Colonic mucosa (tissue), 4 donors: ENCODE measurements at regions not wholly inside any gene's neighbourhood (a gene's known extent, or its start where the extent isn't known, plus 50 kb on each side); places are given as distances from the start of the nearest gene placed in this dataset.
A peak's percentile ranks its signal among the peaks of the same experiment; 100 is the strongest.

Experiments
- DNase-seq: peaks from one replicate; pipeline ENCODE4 v3.0.0-alpha.2; 2020
- H3K27ac ChIP-seq: fragments of 200-600 bp; one replicate; pipeline ENCODE4 v1.8.0; 2021
- H3K27me3 ChIP-seq: fragments of 200-600 bp; one replicate; pipeline ENCODE4 v1.8.0; 2021
- H3K36me3 ChIP-seq: fragments of 200-600 bp; one replicate; pipeline ENCODE4 v1.8.0; 2021
- H3K4me1 ChIP-seq: fragments of 200-600 bp; one replicate; pipeline ENCODE4 v1.8.0; 2021; ENCODE audit warnings: mild to moderate bottlenecking
- H3K4me3 ChIP-seq: fragments of 200-600 bp; one replicate; pipeline ENCODE4 v1.8.0; 2021
- H3K9ac ChIP-seq, 2 donors: one replicate each; pipeline ENCODE4 v1.7.0; 2013; ENCODE audit warnings: control low read depth in 2 of 2, low read depth in 2 of 2, low read length in 2 of 2
- H3K9me3 ChIP-seq: fragments of 200-600 bp; one replicate; pipeline ENCODE4 v1.8.0; 2021
- CTCF ChIP-seq: fragments of 200-600 bp; IDR thresholded peaks from one replicate; pipeline ENCODE4 v1.8.0; 2022; ENCODE audit warnings: antibody characterized with exemption, mild to moderate bottlenecking
- intact Hi-C: fragments of 100-400 bp; cut with DNase I; formaldehyde crosslinking; loops from one replicate; pipeline ENCODE4 v1.14.1; 2022
- donor health status: healthy.
- donor health status: DM: no; HTN: no; CAD: no.
- donor health status: DM: no; HTN: no; CAD: no.

- Histone ChIP-seq H3K9me3 (no peaks in the 10 kb centered on the region), H3K4me1 (no peaks in the 10 kb centered on the region), H3K36me3 (no peaks in the 10 kb centered on the region), H3K4me3 (no peak overlapping the region), H3K27me3 (no peaks in the 10 kb centered on the region), H3K27ac (no peak overlapping the region), H3K9ac (no peak overlapping the region)
- intact Hi-C loops: no loop called here
- no peak for TF ChIP-seq CTCF
- no peak for DNase-seq
Observed at GRCh38 chrX:39145859-39146258, 344.6 kb downstream of the MID1IP1 start.

GRCh38 chrX:39149761-39150160, 348.5 kb downstream of the MID1IP1 start:
- intact Hi-C loops: loop anchor here (5.0 kb wide), 1 partner anchor 382 kb away; no protein-coding TSS in a partner anchor
- DNase-seq: peak; percentile 76
- TF ChIP-seq CTCF: peak; percentile 76

GRCh38 chrX:39150220-39150619, 349.0 kb downstream of the MID1IP1 start:
- Histone ChIP-seq H3K27me3 (no peaks in the 10 kb centered on the region), H3K9me3 (no peaks in the 10 kb centered on the region), H3K4me1 (no peaks in the 10 kb centered on the region), H3K36me3 (no peaks in the 10 kb centered on the region), H3K27ac (no peak overlapping the region), H3K4me3 (no peak overlapping the region), H3K9ac (no peak overlapping the region)
- intact Hi-C loops: loop anchor here (5.0 kb wide), 1 partner anchor 383 kb away; no protein-coding TSS in a partner anchor
- TF ChIP-seq CTCF: no peak
- DNase-seq: no peak

More at GRCh38 chrX:39149761-39150160, 348.5 kb downstream of the MID1IP1 start:
- Histone ChIP-seq H3K4me3 (no peak overlapping the region), H3K27me3 (no peaks in the 10 kb centered on the region), H3K9me3 (no peaks in the 10 kb centered on the region), H3K9ac (no peak overlapping the region), H3K27ac (no peak overlapping the region), H3K36me3 (no peaks in the 10 kb centered on the region), H3K4me1 (no peaks in the 10 kb centered on the region)

DNA sequence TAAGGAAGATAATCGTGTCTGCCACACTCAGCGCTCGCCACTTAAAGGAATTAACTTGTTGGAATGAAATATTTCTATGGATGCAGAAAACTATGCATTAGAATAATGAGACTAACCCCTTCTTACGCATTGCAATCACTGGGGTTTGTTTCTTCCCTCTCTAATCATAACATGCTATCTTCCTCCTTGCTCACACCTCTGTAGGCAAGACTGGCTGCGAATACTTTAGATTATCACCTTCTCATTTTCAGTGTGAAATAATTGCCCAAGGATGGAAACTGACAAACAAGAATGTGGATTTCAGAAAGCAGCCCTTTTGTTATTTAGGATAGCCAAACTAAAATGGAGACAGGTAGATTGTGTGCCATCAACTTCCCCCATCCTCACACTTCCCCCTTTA, 349.4 kb downstream of the MID1IP1 start:
- H3K27ac ChIP-seq: no peak overlapping the region
- TF ChIP-seq CTCF: no peak
- H3K9ac ChIP-seq: no peak overlapping the region
- intact Hi-C loops: loop anchor here (5.0 kb wide), 1 partner anchor 383 kb away; no protein-coding TSS in a partner anchor
- H3K4me1 ChIP-seq: no peaks in the 10 kb centered on the region
- H3K4me3 ChIP-seq: no peak overlapping the region
- H3K36me3 ChIP-seq: no peaks in the 10 kb centered on the region
- H3K9me3 ChIP-seq: no peaks in the 10 kb centered on the region
- H3K27me3 ChIP-seq: no peaks in the 10 kb centered on the region
- DNase-seq: no peak

DNA sequence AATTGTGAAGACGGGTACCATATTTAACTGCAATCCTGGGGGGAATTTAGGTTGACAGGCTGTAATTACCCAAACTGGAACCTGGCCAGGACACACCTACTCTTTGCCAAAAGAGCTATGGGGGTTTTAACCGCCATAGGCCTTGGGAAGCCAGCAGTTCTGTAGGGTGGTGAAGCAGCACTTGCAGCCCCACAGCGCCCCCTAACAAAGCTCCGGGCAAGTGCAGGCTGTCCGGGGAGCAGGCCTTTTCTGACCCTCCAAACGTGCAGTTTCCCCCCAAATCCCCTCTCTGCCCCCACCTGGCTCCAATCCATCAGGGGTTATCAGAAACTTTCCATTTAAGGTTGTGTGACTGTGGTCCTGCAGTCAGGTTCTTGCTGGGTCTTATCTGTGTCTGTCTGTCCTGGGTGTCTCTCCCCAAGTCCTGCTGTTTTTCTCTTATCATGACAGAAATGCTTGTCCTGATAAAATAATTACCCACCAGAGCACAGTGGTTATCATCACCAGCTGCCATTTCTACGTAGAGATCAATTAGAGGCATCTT, 350.9 kb downstream of the MID1IP1 start:
- H3K36me3 ChIP-seq: no peaks in the 10 kb centered on the region
- peak; percentile 54 for DNase-seq
- intact Hi-C loops: loop anchor here (5.0 kb wide), 1 partner anchor 385 kb away; no protein-coding TSS in a partner anchor
- H3K4me1 ChIP-seq: no peaks in the 10 kb centered on the region
- H3K9me3 ChIP-seq: no peaks in the 10 kb centered on the region
- H3K27me3 ChIP-seq: no peaks in the 10 kb centered on the region
- TF ChIP-seq CTCF: peak; percentile 52
- H3K27ac ChIP-seq: no peak overlapping the region
- no peak overlapping the region for H3K4me3 ChIP-seq
- H3K9ac ChIP-seq: no peak overlapping the region
